Motor neuron (in vitro differentiated cells): ENCODE measurements at regions not wholly inside any gene's neighbourhood (a gene's known extent, or its start where the extent isn't known, plus 50 kb on each side); places are given as distances from the start of the nearest gene placed in this dataset.
"Not testable (repeated sequence)": the region's sequence is repeated elsewhere in the genome, so short reads cannot be mapped to it uniquely, and the experiment has no call there.

Experiments
- ATAC-seq, 8 experiments: fragments of 200-7000 bp; cut with Tn5 transposase; replicated peaks in 6 of 8; 2 replicates each; pipeline ENCODE4 v1.8.0; 2021; ENCODE audit warnings: mild to moderate bottlenecking in 8 of 8, moderate library complexity in 8 of 8
- H3K27ac ChIP-seq, 2 donors: fragments of 250-450 bp; sonication (Bioruptor Pico); 2 replicates each; pipeline ENCODE4 v1.9.0; 2021; ENCODE audit warnings: antibody characterized with exemption in 2 of 2, mild to moderate bottlenecking in 2 of 2, moderate library complexity in 1 of 2
- H3K4me1 ChIP-seq, 2 donors: fragments of 250-450 bp; sonication (Bioruptor Pico); replicated peaks in 1 of 2; 2 replicates each; pipeline ENCODE4 v1.6.1; 2021; ENCODE audit warnings: antibody characterized with exemption in 2 of 2, mild to moderate bottlenecking in 2 of 2, moderate library complexity in 1 of 2
- H3K4me3 ChIP-seq, 5 donors: fragments of 250-450 bp; sonication (Bioruptor Pico); 2 replicates each; pipeline ENCODE4 v1.9.0; 2021; ENCODE audit warnings: antibody characterized with exemption in 5 of 5, mild to moderate bottlenecking in 5 of 5, moderate library complexity in 4 of 5
- WGBS, 10 experiments: fragments of 450-650 bp; shearing (Covaris generic); methylation state at CpG; one replicate each; pipeline ENCODE4 v1.0.0; 2022; 5-methylcytosine and 5-hydroxymethylcytosine counted together
- in situ Hi-C, 9 experiments: fragments of 400-800 bp; cut with MboI; loops; one replicate each; pipeline ENCODE4 v1.15.0; 2021; ENCODE audit warnings: low sequenced_read_pairs in 9 of 9, low pct_unique_long_range_greater_than_20kb in 2 of 9; ENCODE audit not compliant: unreplicated experiment in 9 of 9

DNA sequence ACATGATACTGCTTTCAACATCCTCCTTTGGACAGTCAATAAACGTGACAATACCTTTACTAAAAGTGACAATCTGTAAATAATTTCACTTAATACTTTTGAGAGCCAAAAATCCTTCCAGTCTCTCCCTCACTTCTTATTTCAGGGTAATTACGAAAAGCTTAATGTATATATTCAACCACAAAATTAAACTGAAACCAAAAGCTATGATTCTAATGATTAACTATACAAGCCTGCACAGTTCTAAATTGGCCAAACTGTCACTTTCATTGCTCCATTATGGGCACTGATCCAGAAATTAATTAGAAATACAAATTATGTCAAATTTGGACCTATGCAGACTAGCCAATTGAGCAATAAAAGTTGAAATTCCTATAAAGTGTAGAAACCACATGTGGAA is 696.5 kb upstream of the MIS18BP1 start:
- 0 to 84% (median 70%) methylated on average over 1 to 2 of the region's 2 CpGs; no CpG with 5 or more reads in 1 of the 10 experiments for WGBS, 10 experiments
- in situ Hi-C loops, result no loop called here

GRCh38 chr14:45947830-45948229 is 694.8 kb upstream of the MIS18BP1 start:
- in situ Hi-C loops, result no loop called here
- ATAC-seq, result no peak
- WGBS, 10 experiments, result 6 to 100% (median 92%) methylated on average over 1 to 2 of the region's 2 CpGs; no CpG with 5 or more reads in 2 of the 10 experiments
- Histone ChIP-seq H3K4me3 (no peak overlapping the region), H3K27ac (no peak overlapping the region), H3K4me1 (no peaks in the 10 kb centered on the region)

More for the DNA sequence above, 696.5 kb upstream of the MIS18BP1 start:
- H3K4me1 ChIP-seq, result no peaks in the 10 kb centered on the region
- ATAC-seq, result no peak
- H3K27ac ChIP-seq, result no peak overlapping the region
- H3K4me3 ChIP-seq, result no peak overlapping the region

GRCh38 chr14:45946251-45946650 is 693.2 kb upstream of the MIS18BP1 start:
- 5 to 94% (median 65%) methylated on average over 2 to 3 of the region's 3 CpGs for WGBS, 10 experiments
- no peaks in the 10 kb centered on the region for H3K4me1 ChIP-seq
- in situ Hi-C loops, result no loop called here
- H3K27ac ChIP-seq, result no peak overlapping the region
- no peak overlapping the region for H3K4me3 ChIP-seq
- no peak for ATAC-seq

- no peak overlapping the region for H3K27ac ChIP-seq
- in situ Hi-C loops, result no loop called here
- H3K4me1 ChIP-seq, result no peaks in the 10 kb centered on the region
- no peak for ATAC-seq
- H3K4me3 ChIP-seq, result no peak overlapping the region
Measured at GRCh38 chr14:45940318-45940717, 687.3 kb upstream of the MIS18BP1 start.

- in situ Hi-C loops, result no loop called here
- no peak overlapping the region for H3K27ac ChIP-seq
- ATAC-seq, result no peak
Measured at GRCh38 chr14:45939572-45939971, 686.6 kb upstream of the MIS18BP1 start.

GRCh38 chr14:45919995-45920394 is 667.0 kb upstream of the MIS18BP1 start:
- in situ Hi-C loops, H3K27ac ChIP-seq, H3K4me1 ChIP-seq, H3K4me3 ChIP-seq: not testable (repeated sequence)
- peak in 1 of 8 experiments; percentile 43 for ATAC-seq
- WGBS, 10 experiments, result 0 to 100% (median 46%) methylated on average over 1 to 3 of the region's 3 CpGs

More at GRCh38 chr14:45939572-45939971, 686.6 kb upstream of the MIS18BP1 start:
- Histone ChIP-seq H3K4me1 (no peaks in the 10 kb centered on the region), H3K4me3 (no peak overlapping the region)

DNA sequence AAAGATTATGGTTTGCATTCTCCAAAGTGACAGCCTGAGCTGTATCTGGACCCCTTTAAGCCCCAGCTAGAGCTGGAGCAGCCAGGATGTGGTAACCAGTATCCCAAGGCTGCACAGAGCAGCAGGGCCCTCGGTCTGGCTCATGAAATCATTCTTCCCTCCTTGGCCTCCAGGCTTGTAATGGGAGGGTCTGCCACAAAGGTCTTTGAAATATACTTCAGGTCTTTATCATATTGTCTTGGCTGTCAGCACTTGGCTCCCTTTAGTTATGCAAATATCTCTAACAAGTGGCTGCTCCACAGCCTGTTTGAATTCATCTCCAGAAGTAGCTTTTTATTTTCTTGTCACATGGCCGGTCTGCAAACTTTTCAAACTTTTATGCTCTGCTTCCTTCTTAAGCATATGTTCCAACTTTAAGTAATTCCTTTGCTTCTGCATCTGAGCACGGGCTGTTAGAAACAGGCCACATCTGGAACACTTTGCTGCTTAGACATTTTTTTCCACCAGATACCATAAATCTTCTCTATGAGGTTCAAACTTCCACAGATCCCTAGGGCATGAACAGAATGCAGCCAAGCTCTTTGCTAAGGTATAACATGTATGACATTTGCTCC is 663.4 kb upstream of the MIS18BP1 start:
- in situ Hi-C loops, result no loop called here
- ATAC-seq, result peak in 6 of 8 experiments; percentile 43 to 90 (median 76)
- Histone ChIP-seq H3K27ac (no peak overlapping the region), H3K4me3 (no peak overlapping the region), H3K4me1 (no peaks in the 10 kb centered on the region)
- 0 to 100% (median 21%) methylated on average over 1 to 3 of the region's 3 CpGs; no CpG with 5 or more reads in 1 of the 10 experiments for WGBS, 10 experiments

DNA sequence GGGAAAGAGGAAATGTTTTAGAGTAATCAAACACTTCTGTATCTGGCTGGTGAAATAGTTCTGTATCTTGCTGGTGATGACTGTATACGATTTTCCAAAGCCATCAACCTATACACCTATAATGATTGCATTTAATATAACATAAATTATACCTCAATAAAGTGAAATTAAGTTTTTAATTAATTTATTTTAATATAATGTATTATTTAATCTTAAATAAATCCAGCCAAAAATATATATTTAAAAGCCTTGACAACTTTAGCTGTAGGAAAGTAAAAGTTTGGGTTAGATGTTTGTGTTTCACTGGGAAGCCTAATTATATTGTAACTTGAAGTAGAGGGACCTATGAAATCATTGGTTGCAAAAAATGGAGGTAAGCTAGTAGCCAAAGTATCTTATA is 654.8 kb upstream of the MIS18BP1 start:
- Histone ChIP-seq H3K27ac (no peak overlapping the region), H3K4me1 (no peaks in the 10 kb centered on the region), H3K4me3 (no peak overlapping the region)
- in situ Hi-C loops, result no loop called here
- no peak for ATAC-seq
- 0 to 92% (median 80%) methylated on average over 1 of the region's 1 CpG; no CpG with 5 or more reads in 4 of the 10 experiments for whole genome bisulfite sequencing, 10 experiments

- H3K27ac ChIP-seq, result no peak overlapping the region
- no peaks in the 10 kb centered on the region for H3K4me1 ChIP-seq
- in situ Hi-C loops, result no loop called here
- 0 to 100% (median 87%) methylated on average over 1 of the region's 1 CpG for WGBS, 10 experiments
- ATAC-seq, result no peak
- no peak overlapping the region for H3K4me3 ChIP-seq
Measured at GRCh38 chr14:45906257-45906656, 653.3 kb upstream of the MIS18BP1 start.

DNA sequence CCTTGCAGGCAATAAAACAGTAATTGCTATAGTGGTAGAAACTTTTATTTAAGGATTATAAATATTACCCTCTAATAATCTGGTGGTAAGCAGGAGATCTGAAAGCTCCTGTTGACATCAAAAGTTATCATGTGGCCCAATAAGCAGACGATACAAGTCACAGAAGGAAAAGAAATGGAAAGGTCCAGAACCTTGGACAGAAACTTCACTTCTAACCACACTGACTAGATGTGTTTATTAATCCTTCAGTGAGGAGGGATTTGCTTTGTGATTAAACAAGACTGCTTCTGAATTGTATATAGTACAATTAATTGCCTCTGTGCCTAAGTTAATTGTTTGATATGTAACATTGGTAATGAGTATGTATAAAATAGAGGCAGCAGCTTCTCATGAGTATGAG is 652.7 kb upstream of the MIS18BP1 start:
- WGBS, 10 experiments, result 0 to 100% (median 73%) methylated on average over 1 of the region's 1 CpG; no CpG with 5 or more reads in 2 of the 10 experiments

GRCh38 chr14:45904314-45904713 is 651.3 kb upstream of the MIS18BP1 start:
- no peak overlapping the region for H3K4me3 ChIP-seq
- H3K27ac ChIP-seq, result no peak overlapping the region
- in situ Hi-C loops, result no loop called here
- WGBS, 10 experiments, result 9 to 100% (median 80%) methylated on average over 1 of the region's 1 CpG; no CpG with 5 or more reads in 3 of the 10 experiments
- H3K4me1 ChIP-seq, result no peaks in the 10 kb centered on the region
- ATAC-seq, result no peak

More for the DNA sequence above, 652.7 kb upstream of the MIS18BP1 start:
- Histone ChIP-seq H3K27ac (no peak overlapping the region), H3K4me3 (no peak overlapping the region), H3K4me1 (no peaks in the 10 kb centered on the region)
- no peak for ATAC-seq
- in situ Hi-C loops, result no loop called here

- no peak overlapping the region for H3K4me3 ChIP-seq
- in situ Hi-C loops, result no loop called here
- no peak overlapping the region for H3K27ac ChIP-seq
- 14 to 90% (median 70%) methylated on average over 1 to 3 of the region's 3 CpGs; no CpG with 5 or more reads in 2 of the 10 experiments for WGBS, 10 experiments
- H3K4me1 ChIP-seq, result no peaks in the 10 kb centered on the region
- ATAC-seq, result no peak
Measured at GRCh38 chr14:45902241-45902640, 649.2 kb upstream of the MIS18BP1 start.

DNA sequence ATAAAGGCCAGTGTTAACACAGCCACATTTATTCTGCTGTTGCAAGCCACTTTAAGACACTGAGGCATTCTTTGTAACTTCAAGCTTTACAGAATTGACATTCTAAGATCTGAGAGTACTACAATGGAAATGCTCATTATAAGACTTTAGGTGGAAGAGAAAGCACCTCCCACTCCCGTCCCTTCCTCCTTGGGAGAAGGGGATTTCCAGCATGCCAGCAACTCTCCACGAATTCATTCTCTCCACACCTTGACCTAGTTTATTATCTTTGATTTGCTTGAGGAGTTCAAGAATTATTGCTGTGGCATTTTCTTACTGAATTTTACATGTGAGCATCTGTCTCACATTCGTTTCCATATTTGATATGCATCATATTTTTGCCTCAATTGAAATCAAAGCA is 644.4 kb upstream of the MIS18BP1 start:
- H3K4me3 ChIP-seq, result no peak overlapping the region
- ATAC-seq, result no peak

GRCh38 chr14:45893127-45893526 is 640.1 kb upstream of the MIS18BP1 start:
- H3K4me3 ChIP-seq, result no peak overlapping the region
- no peak overlapping the region for H3K27ac ChIP-seq
- no peak for ATAC-seq
- in situ Hi-C loops, result no loop called here
- peaks cover 7 to 9% of the 10 kb centered on the region in 2 donors for H3K4me1 ChIP-seq
- 0 to 100% (median 33%) methylated on average over 1 to 3 of the region's 3 CpGs; no CpG with 5 or more reads in 1 of the 10 experiments for WGBS, 10 experiments

More for the DNA sequence above, 644.4 kb upstream of the MIS18BP1 start:
- in situ Hi-C loops, result no loop called here
- Histone ChIP-seq H3K27ac (no peak overlapping the region), H3K4me1 (peaks cover 0 to under 1% of the 10 kb centered on the region in 2 donors)
- 0 to 91% (median 30%) methylated on average over 1 to 3 of the region's 3 CpGs; no CpG with 5 or more reads in 2 of the 10 experiments for WGBS, 10 experiments
